Prostate gland (tissue), 2 donors: ENCODE measurements at regions not wholly inside any gene's neighbourhood (a gene's known extent, or its start where the extent isn't known, plus 50 kb on each side); places are given as distances from the start of the nearest gene placed in this dataset.

ENCODE experiments used
- POLR2AphosphoS5 ChIP-seq: sonication (generic); formaldehyde crosslinking; IDR thresholded peaks from one replicate; pipeline ENCODE4 v1.6.1; 2017; ENCODE audit warnings: antibody characterized with exemption
- TF ChIP-seq, protein P1 (sequence below), 4 experiments: fragments of 200-600 bp in 2 of 4; fragments of 450-650 bp in 2 of 4; sonication (generic) in 2 of 4; IDR thresholded peaks; 1 replicate in 3 of 4; 2 replicates in 1 of 4; pipeline ENCODE4 v1.5.1; 2016 to 2019; ENCODE audit warnings: antibody characterized with exemption in 4 of 4, mild to moderate bottlenecking in 2 of 4, moderate library complexity in 2 of 4

DNA sequence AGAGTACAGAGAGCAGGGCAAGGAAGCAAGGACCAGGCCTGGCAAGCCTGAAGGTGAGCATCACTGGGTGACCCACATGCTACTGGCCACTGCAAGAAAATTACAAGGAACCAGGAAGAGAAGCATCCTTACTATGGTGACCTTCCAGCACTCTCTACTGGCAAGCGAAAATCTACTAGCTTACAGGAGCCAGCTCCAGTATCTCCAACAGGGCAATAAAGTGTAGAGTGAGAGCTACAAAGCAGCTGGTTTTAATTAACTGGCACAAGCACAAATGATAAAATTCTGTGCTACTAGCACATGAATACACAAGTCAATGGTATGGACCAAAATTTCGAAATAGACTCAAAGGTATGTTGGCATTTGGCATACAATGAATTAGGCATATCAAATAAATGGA, 113.3 kb upstream of the CAST start:
- TF ChIP-seq, protein P1, sequence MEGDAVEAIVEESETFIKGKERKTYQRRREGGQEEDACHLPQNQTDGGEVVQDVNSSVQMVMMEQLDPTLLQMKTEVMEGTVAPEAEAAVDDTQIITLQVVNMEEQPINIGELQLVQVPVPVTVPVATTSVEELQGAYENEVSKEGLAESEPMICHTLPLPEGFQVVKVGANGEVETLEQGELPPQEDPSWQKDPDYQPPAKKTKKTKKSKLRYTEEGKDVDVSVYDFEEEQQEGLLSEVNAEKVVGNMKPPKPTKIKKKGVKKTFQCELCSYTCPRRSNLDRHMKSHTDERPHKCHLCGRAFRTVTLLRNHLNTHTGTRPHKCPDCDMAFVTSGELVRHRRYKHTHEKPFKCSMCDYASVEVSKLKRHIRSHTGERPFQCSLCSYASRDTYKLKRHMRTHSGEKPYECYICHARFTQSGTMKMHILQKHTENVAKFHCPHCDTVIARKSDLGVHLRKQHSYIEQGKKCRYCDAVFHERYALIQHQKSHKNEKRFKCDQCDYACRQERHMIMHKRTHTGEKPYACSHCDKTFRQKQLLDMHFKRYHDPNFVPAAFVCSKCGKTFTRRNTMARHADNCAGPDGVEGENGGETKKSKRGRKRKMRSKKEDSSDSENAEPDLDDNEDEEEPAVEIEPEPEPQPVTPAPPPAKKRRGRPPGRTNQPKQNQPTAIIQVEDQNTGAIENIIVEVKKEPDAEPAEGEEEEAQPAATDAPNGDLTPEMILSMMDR (IDR thresholded peaks at IDR 0.05), result no peak
- TF ChIP-seq POLR2AphosphoS5, result no peak
